Esophagus squamous epithelium (tissue), 5 donors: ENCODE measurements at regions not wholly inside any gene's neighbourhood (a gene's known extent, or its start where the extent isn't known, plus 50 kb on each side); places are given as distances from the start of the nearest gene placed in this dataset.

Experiments
- DNase-seq: peaks from one replicate; lab custom pipeline; 2025; lab: John Stamatoyannopoulos, UW
- H3K27ac ChIP-seq, 4 donors: fragments of 200-600 bp; sonication (generic); one replicate each; pipeline ENCODE4 v1.5.1; 2016 to 2019; ENCODE audit warnings: mild to moderate bottlenecking in 1 of 4
- H3K27me3 ChIP-seq, 4 donors: fragments of 200-600 bp; sonication (generic); 1 replicate in 3 of 4; 2 replicates in 1 of 4; pipeline versions ENCODE4 v1.5.1 to v1.6.0; 2017 to 2021; ENCODE audit warnings: antibody characterized with exemption in 1 of 4
- H3K36me3 ChIP-seq, 3 donors: fragments of 200-600 bp; sonication (generic); one replicate each; pipeline ENCODE4 v1.5.1; 2016 to 2019
- H3K4me1 ChIP-seq, 3 donors: fragments of 200-600 bp; sonication (generic); one replicate each; pipeline ENCODE4 v1.5.1; 2017 to 2019
- H3K4me3 ChIP-seq, 4 donors: fragments of 200-600 bp; sonication (generic); 1 replicate in 3 of 4; 2 replicates in 1 of 4; pipeline ENCODE4 v1.5.1; 2016 to 2019; ENCODE audit warnings: mild to moderate bottlenecking in 2 of 4, moderate library complexity in 1 of 4
- H3K9me3 ChIP-seq, 3 donors: fragments of 200-600 bp; sonication (generic); one replicate each; pipeline ENCODE4 v1.5.1; 2016 to 2019
- POLR2A ChIP-seq, 4 donors: fragments of 450-650 bp; IDR thresholded peaks; one replicate each; pipeline ENCODE4 v1.6.1; 2017; ENCODE audit warnings: antibody characterized with exemption in 4 of 4, mild to moderate bottlenecking in 4 of 4, moderate library complexity in 3 of 4
- WGBS, 2 donors: methylation state at CpG; one replicate each; pipeline ENCODE4 v1.1.5; 2018; 5-methylcytosine and 5-hydroxymethylcytosine counted together
- intact Hi-C: fragments of 100-400 bp; cut with DNase I; formaldehyde crosslinking; loops from one replicate; pipeline ENCODE4 v1.15.0; 2022
- TF ChIP-seq, protein P1 (sequence below), 6 experiments: fragments of 450-650 bp in 4 of 6; fragments of 200-600 bp in 2 of 6; sonication (generic) in 2 of 6; IDR thresholded peaks; one replicate each; pipeline ENCODE4 v1.5.1; 2016 to 2019; ENCODE audit warnings: antibody characterized with exemption in 6 of 6, mild to moderate bottlenecking in 4 of 6, moderate library complexity in 4 of 6
- donor health status: DM: yes; HTN: yes; CAD: no.

DNA sequence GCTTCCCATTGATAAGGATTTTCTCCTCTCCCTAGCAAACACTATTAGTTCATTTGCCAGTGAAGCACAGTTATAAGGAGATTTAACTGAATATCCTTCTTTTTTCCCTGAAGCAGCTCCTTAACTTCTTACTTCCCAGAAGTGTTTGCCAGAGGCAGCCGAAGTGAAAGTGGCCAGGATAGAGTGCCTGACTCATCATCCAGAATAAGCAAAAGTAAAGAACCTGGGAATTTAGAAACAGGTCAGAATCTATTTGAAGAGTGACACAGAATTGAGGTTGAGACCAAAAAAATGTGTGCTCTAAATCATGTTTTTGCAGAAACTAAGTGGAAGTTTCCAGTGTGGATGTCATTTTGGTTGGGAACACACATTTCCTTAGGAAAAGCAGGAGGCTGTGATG lies 249.6 kb upstream of the VWC2 start:
- H3K27me3 ChIP-seq = no peaks in the 10 kb centered on the region
- TF ChIP-seq POLR2A (IDR thresholded peaks at IDR 0.05) = no peak
- TF ChIP-seq, protein P1, sequence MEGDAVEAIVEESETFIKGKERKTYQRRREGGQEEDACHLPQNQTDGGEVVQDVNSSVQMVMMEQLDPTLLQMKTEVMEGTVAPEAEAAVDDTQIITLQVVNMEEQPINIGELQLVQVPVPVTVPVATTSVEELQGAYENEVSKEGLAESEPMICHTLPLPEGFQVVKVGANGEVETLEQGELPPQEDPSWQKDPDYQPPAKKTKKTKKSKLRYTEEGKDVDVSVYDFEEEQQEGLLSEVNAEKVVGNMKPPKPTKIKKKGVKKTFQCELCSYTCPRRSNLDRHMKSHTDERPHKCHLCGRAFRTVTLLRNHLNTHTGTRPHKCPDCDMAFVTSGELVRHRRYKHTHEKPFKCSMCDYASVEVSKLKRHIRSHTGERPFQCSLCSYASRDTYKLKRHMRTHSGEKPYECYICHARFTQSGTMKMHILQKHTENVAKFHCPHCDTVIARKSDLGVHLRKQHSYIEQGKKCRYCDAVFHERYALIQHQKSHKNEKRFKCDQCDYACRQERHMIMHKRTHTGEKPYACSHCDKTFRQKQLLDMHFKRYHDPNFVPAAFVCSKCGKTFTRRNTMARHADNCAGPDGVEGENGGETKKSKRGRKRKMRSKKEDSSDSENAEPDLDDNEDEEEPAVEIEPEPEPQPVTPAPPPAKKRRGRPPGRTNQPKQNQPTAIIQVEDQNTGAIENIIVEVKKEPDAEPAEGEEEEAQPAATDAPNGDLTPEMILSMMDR (IDR thresholded peaks at IDR 0.05) = no peak

DNA sequence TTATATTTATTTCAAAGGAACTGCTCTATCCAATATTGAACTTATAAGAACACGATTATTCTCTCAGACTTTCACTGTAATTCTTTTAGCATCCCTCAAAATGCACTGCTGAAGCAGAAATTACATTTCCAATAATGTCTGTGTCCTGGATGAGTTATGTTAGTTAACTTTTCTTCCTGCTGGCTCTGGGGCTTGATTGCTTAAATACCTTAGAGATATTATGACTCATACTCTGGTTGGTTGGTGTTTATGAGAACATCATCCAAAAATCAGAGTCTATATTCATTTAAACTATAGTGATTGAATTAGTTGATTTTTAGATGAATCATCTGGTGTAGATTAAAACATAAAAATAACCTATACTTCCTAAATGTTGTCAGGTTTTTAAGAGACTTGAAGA lies 246.3 kb upstream of the VWC2 start:
- Histone ChIP-seq H3K27ac (no peak overlapping the region), H3K27me3 (no peaks in the 10 kb centered on the region), H3K36me3 (no peaks in the 10 kb centered on the region), H3K4me1 (no peaks in the 10 kb centered on the region), H3K9me3 (no peaks in the 10 kb centered on the region), H3K4me3 (no peak overlapping the region)
- TF ChIP-seq POLR2A (IDR thresholded peaks at IDR 0.05) = no peak
- TF ChIP-seq, protein P1 (IDR thresholded peaks at IDR 0.05) = no peak
- whole genome bisulfite sequencing, 2 donors = 65 to 80% methylated on average over 1 of the region's 1 CpG
- DNase-seq = no peak
- intact Hi-C loops = no loop called here

More for the DNA sequence above, 249.6 kb upstream of the VWC2 start:
- Histone ChIP-seq H3K4me1 (no peaks in the 10 kb centered on the region), H3K4me3 (no peak overlapping the region), H3K9me3 (no peaks in the 10 kb centered on the region), H3K36me3 (no peaks in the 10 kb centered on the region), H3K27ac (no peak overlapping the region)
- intact Hi-C loops = no loop called here
- DNase-seq = no peak
- WGBS, 2 donors = 11 to 50% methylated on average over 1 of the region's 1 CpG

DNA sequence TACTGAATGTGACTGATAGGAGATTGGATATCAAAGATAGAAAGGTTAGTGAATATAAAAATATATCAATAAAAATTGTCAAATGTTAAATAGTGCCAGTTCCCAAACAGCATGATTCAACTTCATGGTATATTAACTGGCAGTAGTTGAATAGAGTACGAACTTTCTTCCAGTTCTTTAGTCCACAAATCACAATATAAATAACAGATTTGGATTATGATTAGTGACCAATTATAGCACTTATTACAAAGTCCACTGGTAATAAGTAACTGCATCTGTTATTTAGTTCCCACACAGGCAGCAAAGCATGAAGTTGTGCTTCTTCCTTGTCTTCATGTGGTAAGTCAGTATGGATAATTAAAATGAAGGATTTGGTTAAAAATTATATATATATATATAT lies 243.0 kb upstream of the VWC2 start:
- H3K36me3 ChIP-seq = no peaks in the 10 kb centered on the region
- intact Hi-C loops = no loop called here
- TF ChIP-seq, protein P1 (IDR thresholded peaks at IDR 0.05) = no peak
- TF ChIP-seq POLR2A (IDR thresholded peaks at IDR 0.05) = no peak
- peaks cover 0 to 7% (median 0%) of the 10 kb centered on the region in 3 donors for H3K9me3 ChIP-seq
- no peaks in the 10 kb centered on the region for H3K27me3 ChIP-seq
- 27 to 58% methylated on average over 1 of the region's 1 CpG for WGBS, 2 donors
- H3K4me3 ChIP-seq = no peak overlapping the region
- no peaks in the 10 kb centered on the region for H3K4me1 ChIP-seq
- DNase-seq = no peak
- H3K27ac ChIP-seq = no peak overlapping the region

GRCh38 chr7:49563693-49564378 lies 209.6 kb upstream of the VWC2 start:
- Histone ChIP-seq H3K9me3 (peaks cover 0 to 5% (median 0%) of the 10 kb centered on the region in 3 donors), H3K36me3 (no peaks in the 10 kb centered on the region), H3K27ac (no peak overlapping the region), H3K4me1 (no peaks in the 10 kb centered on the region), H3K27me3 (no peaks in the 10 kb centered on the region), H3K4me3 (no peak overlapping the region)
- 83% methylated on average over 2 of the region's 8 CpGs; no CpG with 5 or more reads in 1 of the 2 donors for WGBS, 2 donors
- intact Hi-C loops = no loop called here
- DNase-seq = no peak
- TF ChIP-seq, protein P1 (IDR thresholded peaks at IDR 0.05) = no peak
- TF ChIP-seq POLR2A (IDR thresholded peaks at IDR 0.05) = no peak

- peaks cover 0 to 5% (median 0%) of the 10 kb centered on the region in 3 donors for H3K9me3 ChIP-seq
- H3K36me3 ChIP-seq = no peaks in the 10 kb centered on the region
- TF ChIP-seq, protein P1 (IDR thresholded peaks at IDR 0.05) = no peak
- no peak for TF ChIP-seq POLR2A (IDR thresholded peaks at IDR 0.05)
- 95% methylated on average over 2 of the region's 2 CpGs; no CpG with 5 or more reads in 1 of the 2 donors for WGBS, 2 donors
- no peaks in the 10 kb centered on the region for H3K27me3 ChIP-seq
- no peak overlapping the region for H3K4me3 ChIP-seq
- no peak for DNase-seq
- intact Hi-C loops = no loop called here
- no peak overlapping the region for H3K27ac ChIP-seq
- no peaks in the 10 kb centered on the region for H3K4me1 ChIP-seq
Observed at GRCh38 chr7:49564379-49564714, 209.1 kb upstream of the VWC2 start.
